ENCODE measurements at regions not wholly inside any gene's neighbourhood (a gene's known extent, or its start where the extent isn't known, plus 50 kb on each side); places are given as distances from the start of the nearest gene placed in this dataset.
A peak's percentile ranks its signal among the peaks of the same experiment; 100 is the strongest.

DNA sequence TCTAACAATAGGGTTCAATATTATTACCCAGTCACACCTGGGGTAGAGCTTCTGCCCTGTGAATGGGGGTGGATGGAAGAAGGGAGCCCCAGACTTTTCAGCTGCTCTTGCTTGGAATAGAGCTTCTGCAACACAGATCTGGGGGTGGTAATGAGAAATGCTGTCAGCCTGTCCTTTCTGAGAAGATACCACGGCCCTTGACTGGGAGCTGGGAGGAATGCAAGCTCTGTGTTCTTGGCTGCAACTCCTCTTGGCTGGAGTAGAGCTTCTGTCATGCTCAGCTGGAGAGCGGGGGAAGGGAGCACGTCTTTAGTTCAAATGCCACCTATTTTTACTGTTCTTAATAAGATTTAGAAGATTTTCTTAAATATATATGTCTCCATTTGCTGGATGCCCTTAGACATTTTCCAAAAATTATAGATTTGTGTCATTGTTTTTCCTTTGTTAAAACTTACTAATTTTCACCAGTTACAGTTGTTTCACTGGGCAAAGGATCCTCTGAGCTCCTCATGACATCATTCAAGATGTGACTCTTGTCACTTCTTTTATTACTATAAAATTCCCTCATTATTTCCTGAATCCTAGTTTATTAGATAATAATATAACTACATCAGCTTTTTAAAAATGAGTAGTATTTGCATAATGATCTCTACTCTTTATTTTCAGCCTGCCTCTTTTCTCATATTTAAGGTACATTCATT, 180.0 kb upstream of the TGFBR2 start:
- FAIRE-seq (peak; percentile 45), DNase-seq (peak in 1 of 5 donors; percentile 84)
- Histone ChIP-seq H3K9me3 (ENCODE audit: control insufficient read depth in 2 of 3, insufficient read depth in 1 of 3, low read length in 3 of 3) (no peaks in the 10 kb centered on the region), H3K27ac (ENCODE audit: low read depth in 2 of 2, low read length in 2 of 2) (no peak overlapping the region), H3K4me3 (ENCODE audit: low read length in 3 of 3) (no peak overlapping the region), H3K4me1 (ENCODE audit: control insufficient read depth in 2 of 3, insufficient read depth in 2 of 3, low read depth in 1 of 3, low read length in 3 of 3) (no peaks in the 10 kb centered on the region), H3K9ac (ENCODE audit: low read length in 3 of 3) (no peak overlapping the region), H3K36me3 (ENCODE audit: control insufficient read depth in 2 of 3, insufficient read depth in 3 of 3, low read length in 3 of 3) (no peaks in the 10 kb centered on the region), H3K27me3 (ENCODE audit: control insufficient read depth, insufficient read depth, low read length) (no peaks in the 10 kb centered on the region)
- TF ChIP-seq, protein P1, sequence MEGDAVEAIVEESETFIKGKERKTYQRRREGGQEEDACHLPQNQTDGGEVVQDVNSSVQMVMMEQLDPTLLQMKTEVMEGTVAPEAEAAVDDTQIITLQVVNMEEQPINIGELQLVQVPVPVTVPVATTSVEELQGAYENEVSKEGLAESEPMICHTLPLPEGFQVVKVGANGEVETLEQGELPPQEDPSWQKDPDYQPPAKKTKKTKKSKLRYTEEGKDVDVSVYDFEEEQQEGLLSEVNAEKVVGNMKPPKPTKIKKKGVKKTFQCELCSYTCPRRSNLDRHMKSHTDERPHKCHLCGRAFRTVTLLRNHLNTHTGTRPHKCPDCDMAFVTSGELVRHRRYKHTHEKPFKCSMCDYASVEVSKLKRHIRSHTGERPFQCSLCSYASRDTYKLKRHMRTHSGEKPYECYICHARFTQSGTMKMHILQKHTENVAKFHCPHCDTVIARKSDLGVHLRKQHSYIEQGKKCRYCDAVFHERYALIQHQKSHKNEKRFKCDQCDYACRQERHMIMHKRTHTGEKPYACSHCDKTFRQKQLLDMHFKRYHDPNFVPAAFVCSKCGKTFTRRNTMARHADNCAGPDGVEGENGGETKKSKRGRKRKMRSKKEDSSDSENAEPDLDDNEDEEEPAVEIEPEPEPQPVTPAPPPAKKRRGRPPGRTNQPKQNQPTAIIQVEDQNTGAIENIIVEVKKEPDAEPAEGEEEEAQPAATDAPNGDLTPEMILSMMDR (IDR thresholded peaks at IDR 0.05; ENCODE audit: borderline replicate concordance, extremely low read depth, insufficient read depth): no peak
- intact Hi-C loops (cut with DNase I): no loop called here

DNA sequence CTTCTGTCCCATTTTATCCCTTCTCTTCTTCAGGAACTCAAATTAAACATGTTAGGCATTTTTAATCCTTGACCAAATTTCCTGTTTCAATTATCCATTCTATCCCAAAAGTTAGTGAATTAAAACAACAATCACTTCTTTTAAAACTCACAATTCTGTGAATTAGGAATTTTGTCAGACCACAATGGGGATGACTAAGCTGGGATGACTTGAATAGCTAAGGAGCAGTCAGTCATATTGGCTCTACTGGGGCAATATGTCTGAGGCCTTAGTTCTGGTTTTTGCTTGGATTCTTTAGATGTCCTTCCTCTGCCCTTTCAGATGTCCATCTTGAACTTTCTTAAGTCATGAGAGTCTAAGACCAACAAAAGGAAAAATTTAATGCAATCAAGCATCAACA, 178.2 kb upstream of the TGFBR2 start:
- TF ChIP-seq, protein P1 (IDR thresholded peaks at IDR 0.05; ENCODE audit: borderline replicate concordance, extremely low read depth, insufficient read depth): no peak
- no peaks in the 10 kb centered on the region for H3K27me3 ChIP-seq (ENCODE audit: control insufficient read depth, insufficient read depth, low read length)
- no peak overlapping the region for H3K4me3 ChIP-seq (ENCODE audit: low read length in 3 of 3)
- no peaks in the 10 kb centered on the region for H3K9me3 ChIP-seq (ENCODE audit: control insufficient read depth in 2 of 3, insufficient read depth in 1 of 3, low read length in 3 of 3)
- no peak overlapping the region for H3K9ac ChIP-seq (ENCODE audit: low read length in 3 of 3)
- intact Hi-C loops (cut with DNase I): no loop called here
- H3K27ac ChIP-seq (ENCODE audit: low read depth in 2 of 2, low read length in 2 of 2): no peak overlapping the region
- H3K4me1 ChIP-seq (ENCODE audit: control insufficient read depth in 2 of 3, insufficient read depth in 2 of 3, low read depth in 1 of 3, low read length in 3 of 3): no peaks in the 10 kb centered on the region
- H3K36me3 ChIP-seq (ENCODE audit: control insufficient read depth in 2 of 3, insufficient read depth in 3 of 3, low read length in 3 of 3): no peaks in the 10 kb centered on the region
- FAIRE-seq (no peak), DNase-seq (no peak)

GRCh38 chr3:30435861-30436331, 170.5 kb upstream of the TGFBR2 start:
- H3K9me3 ChIP-seq (ENCODE audit: control insufficient read depth in 2 of 3, insufficient read depth in 1 of 3, low read length in 3 of 3): no peaks in the 10 kb centered on the region
- H3K4me1 ChIP-seq (ENCODE audit: control insufficient read depth in 2 of 3, insufficient read depth in 2 of 3, low read depth in 1 of 3, low read length in 3 of 3): no peaks in the 10 kb centered on the region
- peak overlapping the region in 1 of 2 donors; percentile 51 for H3K27ac ChIP-seq (ENCODE audit: low read depth in 2 of 2, low read length in 2 of 2)
- DNase-seq: peak in 2 of 5 donors; percentile 27 to 34
- TF ChIP-seq, protein P1 (IDR thresholded peaks at IDR 0.05; ENCODE audit: borderline replicate concordance, extremely low read depth, insufficient read depth): no peak
- FAIRE-seq: no peak
- no peaks in the 10 kb centered on the region for H3K36me3 ChIP-seq (ENCODE audit: control insufficient read depth in 2 of 3, insufficient read depth in 3 of 3, low read length in 3 of 3)
- intact Hi-C loops (cut with DNase I): no loop called here
- H3K9ac ChIP-seq (ENCODE audit: low read length in 3 of 3): peak overlapping the region in 1 of 3 donors; percentile 32
- no peaks in the 10 kb centered on the region for H3K27me3 ChIP-seq (ENCODE audit: control insufficient read depth, insufficient read depth, low read length)
- peak overlapping the region; percentile 5 to 36 (median 6) for H3K4me3 ChIP-seq (ENCODE audit: low read length in 3 of 3)
